SK-N-MC (cell line): ENCODE measurements at regions not wholly inside any gene's neighbourhood (a gene's known extent, or its start where the extent isn't known, plus 50 kb on each side); places are given as distances from the start of the nearest gene placed in this dataset.

Source experiments
- DNase-seq: peaks from one replicate; pipeline ENCODE4 v3.0.0-alpha.2; 2011; ENCODE audit warnings: low read depth, low spot score
- H3K27ac ChIP-seq: fragments of 200-600 bp; sonication (generic); 2 replicates; pipeline ENCODE4 v1.5.1; 2016; ENCODE audit warnings: mixed run types
- H3K36me3 ChIP-seq: fragments of 200-600 bp; sonication (generic); 2 replicates; pipeline ENCODE4 v1.6.1; 2017; ENCODE audit warnings: antibody characterized with exemption, low read length, mixed read lengths; ENCODE audit not compliant: insufficient read depth
- H3K4me3 ChIP-seq: fragments of 200-600 bp; sonication (generic); 2 replicates; pipeline ENCODE4 v1.5.1; 2016
- H3K9ac ChIP-seq: fragments of 200-600 bp; sonication (generic); 2 replicates; pipeline ENCODE4 v1.8.0; 2017; ENCODE audit warnings: mixed run types, mixed read lengths; ENCODE audit not compliant: insufficient read length
- H3K9me3 ChIP-seq: fragments of 200-600 bp; sonication (generic); 2 replicates; pipeline ENCODE4 v1.6.1; 2017; ENCODE audit warnings: low read depth, mild to moderate bottlenecking, antibody characterized with exemption, low read length, moderate library complexity, mixed read lengths
- EZH2 ChIP-seq: fragments of 200-600 bp; sonication (generic); IDR thresholded peaks from one replicate; pipeline ENCODE4 v1.6.1; 2017; ENCODE audit warnings: antibody characterized with exemption
- FOXP2 ChIP-seq: optimal IDR thresholded peaks from 2 replicates; pipeline ENCODE3; 2011; ENCODE audit warnings: mild to moderate bottlenecking, moderate library complexity; ENCODE audit not compliant: insufficient read depth; ENCODE audit errors: extremely low read length, control extremely low read depth
- POLR2AphosphoS5 ChIP-seq: IDR thresholded peaks from 2 replicates; pipeline ENCODE4 v1.6.1; 2012; ENCODE audit warnings: mild to moderate bottlenecking, low read depth, low read length, borderline replicate concordance

DNA sequence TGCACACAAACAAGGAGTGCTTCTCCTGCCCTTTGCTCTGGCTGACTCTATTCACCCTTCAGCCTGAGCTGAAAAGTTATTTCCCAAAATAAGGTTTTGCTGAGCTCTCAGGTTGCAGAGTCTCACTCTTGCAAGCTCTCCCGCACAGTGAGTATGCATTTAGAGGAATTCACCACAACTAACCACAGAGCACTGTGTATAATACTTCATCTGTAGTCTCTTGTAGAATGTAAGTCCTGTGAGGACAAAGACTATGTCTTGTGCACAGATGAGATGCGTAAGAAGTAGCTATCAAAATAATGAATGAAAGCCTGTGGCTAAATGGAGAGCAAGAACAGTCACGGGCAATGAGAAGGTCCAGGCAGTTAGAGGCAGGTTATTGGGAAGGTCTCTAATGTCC, 156.5 kb upstream of the SLCO3A1 start:
- H3K36me3 ChIP-seq, result no peaks in the 10 kb centered on the region
- H3K4me3 ChIP-seq, result no peak overlapping the region
- TF ChIP-seq FOXP2 (no peak), POLR2AphosphoS5 (no peak), EZH2 (no peak)
- H3K27ac ChIP-seq, result no peak overlapping the region
- H3K9ac ChIP-seq, result no peak overlapping the region
- H3K9me3 ChIP-seq, result no peaks in the 10 kb centered on the region
- DNase-seq, result no peak

DNA sequence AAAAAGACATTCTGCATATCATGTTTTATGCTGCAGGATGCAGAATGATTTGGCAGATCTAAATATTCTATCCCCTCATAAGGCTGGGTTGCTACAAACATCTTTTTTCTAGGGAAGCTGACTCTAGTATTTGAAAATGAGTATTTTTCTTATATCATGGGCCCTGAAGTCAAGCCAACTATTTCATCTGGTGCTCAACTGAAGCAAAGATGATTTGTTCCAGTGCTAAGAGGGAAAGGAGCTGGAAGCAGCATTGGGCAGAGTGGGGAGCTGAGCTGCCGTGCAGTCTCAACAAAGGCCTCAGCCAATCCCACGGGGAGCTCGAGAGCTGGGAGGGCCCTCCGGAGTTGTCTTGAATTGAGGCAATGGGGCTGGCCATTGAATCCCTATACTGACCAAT, 155.3 kb upstream of the SLCO3A1 start:
- H3K9me3 ChIP-seq, result no peaks in the 10 kb centered on the region
- H3K4me3 ChIP-seq, result no peak overlapping the region
- TF ChIP-seq POLR2AphosphoS5 (no peak), FOXP2 (no peak), EZH2 (no peak)
- no peaks in the 10 kb centered on the region for H3K36me3 ChIP-seq
- H3K9ac ChIP-seq, result no peak overlapping the region
- H3K27ac ChIP-seq, result no peak overlapping the region
- DNase-seq, result no peak

DNA sequence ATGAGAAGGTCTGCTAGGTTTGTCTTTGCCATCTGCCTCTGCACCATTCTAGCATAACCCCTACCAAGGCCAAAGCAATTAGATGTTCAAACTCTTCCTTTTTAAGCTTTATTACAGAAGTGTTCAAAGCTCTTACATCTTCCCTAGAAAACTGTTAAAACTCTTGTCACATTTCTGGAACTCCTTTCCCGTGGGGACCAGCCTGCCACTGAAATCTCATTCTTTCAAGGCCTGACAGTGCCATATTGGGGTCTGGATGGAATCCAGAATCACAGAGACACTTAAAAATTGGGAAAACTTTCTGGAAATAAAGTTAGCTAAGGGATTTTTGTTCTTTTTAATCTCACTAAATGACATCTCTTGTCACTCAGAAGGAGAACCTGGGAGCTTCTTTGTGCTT, 153.8 kb upstream of the SLCO3A1 start:
- Histone ChIP-seq H3K9me3 (no peaks in the 10 kb centered on the region), H3K9ac (no peak overlapping the region), H3K36me3 (no peaks in the 10 kb centered on the region), H3K4me3 (no peak overlapping the region), H3K27ac (no peak overlapping the region)
- no peak for DNase-seq
- TF ChIP-seq EZH2, result no peak
- TF ChIP-seq FOXP2, result no peak
- TF ChIP-seq POLR2AphosphoS5, result no peak

DNA sequence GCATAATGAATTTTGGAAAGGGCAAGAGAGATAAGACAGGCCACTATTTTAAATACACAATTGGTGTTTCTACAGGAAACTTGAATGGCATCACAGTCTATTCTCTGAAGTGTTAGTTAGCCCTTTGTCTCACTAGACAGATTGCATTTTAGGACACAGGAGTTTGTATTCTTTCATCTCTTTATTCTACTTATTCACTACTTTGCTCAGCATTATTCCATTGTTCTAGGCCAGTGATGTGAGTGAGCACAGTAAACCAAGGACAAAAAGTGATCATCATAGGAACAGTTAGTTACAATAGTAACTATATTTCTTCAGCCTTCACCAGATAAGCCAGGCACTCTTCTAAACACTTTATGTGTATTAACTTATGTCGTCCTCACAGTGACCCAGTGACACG, 150.2 kb upstream of the SLCO3A1 start:
- Histone ChIP-seq H3K27ac (no peak overlapping the region), H3K4me3 (no peak overlapping the region), H3K9ac (no peak overlapping the region), H3K36me3 (no peaks in the 10 kb centered on the region), H3K9me3 (no peaks in the 10 kb centered on the region)
- no peak for DNase-seq
- TF ChIP-seq POLR2AphosphoS5, result no peak
- TF ChIP-seq FOXP2, result no peak
- TF ChIP-seq EZH2, result no peak

DNA sequence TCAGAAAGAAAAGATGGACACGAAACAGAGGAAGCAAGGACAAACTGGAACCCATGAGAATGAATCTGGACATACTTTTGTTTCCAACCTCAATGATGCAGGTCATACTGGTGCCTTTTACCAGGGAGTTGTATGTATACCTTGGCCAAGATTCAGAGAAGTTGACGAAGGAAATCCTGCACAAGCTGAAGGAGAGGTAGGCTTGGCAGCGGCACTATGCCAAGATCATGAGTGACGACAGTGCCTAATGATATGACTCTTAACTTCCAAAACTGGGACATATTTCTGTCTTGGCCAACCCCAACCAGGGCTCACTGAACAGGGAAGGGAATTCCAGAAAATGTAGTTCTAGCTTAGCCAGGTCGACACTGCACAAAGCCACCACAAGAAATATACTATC, 149.2 kb upstream of the SLCO3A1 start:
- Histone ChIP-seq H3K9me3 (no peaks in the 10 kb centered on the region), H3K36me3 (no peaks in the 10 kb centered on the region), H3K27ac (no peak overlapping the region), H3K4me3 (no peak overlapping the region), H3K9ac (no peak overlapping the region)
- TF ChIP-seq FOXP2, result no peak
- DNase-seq, result no peak

DNA sequence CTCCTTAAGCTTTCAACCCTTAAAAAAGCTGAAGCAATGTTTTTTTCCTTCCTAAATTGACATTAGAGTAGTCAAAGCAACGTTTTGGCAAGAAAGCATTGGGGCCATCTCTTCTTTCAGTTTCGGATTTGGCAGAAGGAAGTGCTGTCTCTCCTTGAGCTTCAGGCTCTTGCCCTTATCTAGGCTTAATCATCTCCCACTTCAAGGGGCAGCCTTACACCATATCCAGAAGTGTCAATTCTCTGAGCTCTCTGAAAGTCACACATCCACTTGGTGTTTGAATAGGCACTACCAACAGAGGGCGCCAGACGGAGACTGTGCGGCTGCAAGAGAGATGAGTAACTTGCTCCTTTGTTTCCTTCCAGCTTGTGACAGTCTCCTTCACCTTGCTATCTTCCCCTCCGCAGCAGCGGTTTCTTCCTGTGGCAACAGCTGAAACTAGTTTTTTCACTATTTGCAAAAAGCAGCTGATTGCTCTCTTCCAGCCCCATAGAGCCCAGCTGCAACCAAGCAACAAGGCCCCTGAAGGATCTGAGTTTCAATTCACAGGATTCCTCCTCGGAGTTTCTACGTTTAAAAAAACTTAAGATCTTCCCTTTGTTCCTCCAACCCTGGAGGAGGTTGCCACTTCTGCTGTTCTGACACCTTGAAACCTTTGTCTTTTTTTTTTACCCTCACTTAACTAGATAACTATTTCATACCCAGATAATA, 147.0 kb upstream of the SLCO3A1 start:
- Histone ChIP-seq H3K9me3 (no peaks in the 10 kb centered on the region), H3K4me3 (no peak overlapping the region), H3K9ac (no peak overlapping the region), H3K27ac (no peak overlapping the region), H3K36me3 (no peaks in the 10 kb centered on the region)
- peak; percentile 60 for DNase-seq
- TF ChIP-seq FOXP2, result no peak
- no peak for TF ChIP-seq EZH2
- no peak for TF ChIP-seq POLR2AphosphoS5

DNA sequence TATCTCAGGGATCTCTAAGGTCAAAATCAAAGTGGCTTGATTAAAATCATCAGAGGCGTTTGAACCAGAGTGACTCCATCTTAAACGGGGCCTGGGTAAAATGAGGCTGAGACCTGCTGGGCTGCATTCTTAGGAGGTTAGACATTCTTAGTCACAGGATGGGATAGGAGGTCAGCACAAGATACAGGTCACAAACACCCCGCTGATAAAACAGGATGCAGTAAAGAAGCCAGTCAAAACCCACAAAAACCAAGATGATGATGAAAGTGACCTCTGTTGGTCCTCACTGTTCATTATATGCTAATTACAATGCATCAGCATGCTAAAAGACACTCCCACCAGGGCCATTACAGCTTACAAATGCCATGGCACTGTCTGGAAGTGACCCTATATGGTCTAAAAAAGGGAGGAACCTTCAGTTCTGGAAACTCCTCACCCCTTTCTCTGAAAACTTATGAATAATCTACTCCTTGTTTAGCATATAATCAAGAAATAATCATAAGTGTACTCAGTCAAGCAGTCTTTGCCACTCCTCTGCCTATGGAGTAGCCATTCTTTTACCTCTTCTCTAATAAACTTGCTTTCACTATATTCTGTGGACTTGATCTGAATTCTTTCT, 143.3 kb upstream of the SLCO3A1 start:
- no peak overlapping the region for H3K9ac ChIP-seq
- no peaks in the 10 kb centered on the region for H3K9me3 ChIP-seq
- H3K4me3 ChIP-seq, result no peak overlapping the region
- no peaks in the 10 kb centered on the region for H3K36me3 ChIP-seq
- DNase-seq, result no peak
- no peak for TF ChIP-seq POLR2AphosphoS5
- no peak for TF ChIP-seq FOXP2
- TF ChIP-seq EZH2, result no peak
- no peak overlapping the region for H3K27ac ChIP-seq

DNA sequence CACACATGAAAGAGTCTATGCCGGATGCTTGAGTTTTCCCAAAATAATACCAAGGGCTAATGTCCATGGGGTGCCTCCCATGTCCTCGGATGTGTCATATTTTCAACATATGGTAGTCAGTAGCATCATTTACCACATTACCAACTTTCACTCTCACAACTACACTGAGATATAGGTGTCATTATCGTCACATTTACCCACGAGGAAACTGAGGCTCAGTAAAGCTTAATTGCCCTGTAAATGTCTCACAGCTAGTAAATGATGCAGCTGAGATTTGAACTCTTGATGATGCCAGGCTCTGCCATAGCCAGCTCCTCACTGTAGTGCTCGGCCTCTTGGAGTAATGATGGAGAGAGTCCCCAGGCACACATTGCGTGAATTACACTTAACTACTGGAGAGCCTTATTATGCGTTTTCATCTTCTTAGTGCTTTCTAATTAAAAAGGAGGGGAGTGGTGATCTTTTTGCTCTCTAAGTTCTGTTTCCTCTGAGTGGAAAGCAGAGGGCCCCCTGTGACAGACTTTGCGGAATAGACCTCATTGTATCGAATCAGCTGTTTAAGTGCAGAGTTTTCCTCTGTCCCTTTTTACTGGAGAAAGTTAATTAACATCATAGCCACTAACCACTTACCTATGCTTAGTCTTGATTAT, 142.0 kb upstream of the SLCO3A1 start:
- no peak for TF ChIP-seq POLR2AphosphoS5
- TF ChIP-seq EZH2, result no peak
- no peak for TF ChIP-seq FOXP2
- DNase-seq, result no peak
- Histone ChIP-seq H3K9ac (no peak overlapping the region), H3K27ac (no peak overlapping the region), H3K4me3 (no peak overlapping the region), H3K36me3 (no peaks in the 10 kb centered on the region), H3K9me3 (no peaks in the 10 kb centered on the region)
